Esophagus muscularis mucosa (tissue), 4 donors: ENCODE measurements at regions not wholly inside any gene's neighbourhood (a gene's known extent, or its start where the extent isn't known, plus 50 kb on each side); places are given as distances from the start of the nearest gene placed in this dataset.
"Not testable (repeated sequence)": the region's sequence is repeated elsewhere in the genome, so short reads cannot be mapped to it uniquely, and the experiment has no call there.

ENCODE experiments used
- DNase-seq: peaks from one replicate; pipeline ENCODE4 v3.0.0-alpha.2; 2017; ENCODE audit errors: extremely low spot score
- H3K27ac ChIP-seq, 4 donors: fragments of 200-600 bp; sonication (generic); replicated peaks in 1 of 4; 1 replicate in 3 of 4; 2 replicates in 1 of 4; pipeline ENCODE4 v1.5.1; 2016 to 2019; ENCODE audit warnings: mild to moderate bottlenecking in 1 of 4
- H3K27me3 ChIP-seq, 4 donors: fragments of 200-600 bp; sonication (generic); one replicate each; pipeline versions ENCODE4 v1.5.1 to v1.6.0; 2016 to 2019
- H3K36me3 ChIP-seq, 4 donors: fragments of 200-600 bp; sonication (generic); one replicate each; pipeline ENCODE4 v1.5.1; 2016 to 2019
- H3K4me1 ChIP-seq, 4 donors: fragments of 200-600 bp; sonication (generic); one replicate each; pipeline ENCODE4 v1.5.1; 2016 to 2019
- H3K4me3 ChIP-seq, 4 donors: fragments of 200-600 bp; sonication (generic); 1 replicate in 2 of 4; 2 replicates in 2 of 4; pipeline ENCODE4 v1.5.1; 2016 to 2019; ENCODE audit warnings: mild to moderate bottlenecking in 4 of 4, moderate library complexity in 1 of 4
- H3K9me3 ChIP-seq, 4 donors: fragments of 200-600 bp; sonication (generic); 1 replicate in 3 of 4; 2 replicates in 1 of 4; pipeline ENCODE4 v1.5.1; 2016 to 2019
- CTCF ChIP-seq, 3 experiments: fragments of 200-600 bp in 2 of 3; fragments of 450-650 bp in 1 of 3; sonication (generic) in 2 of 3; IDR thresholded peaks; one replicate each; pipeline ENCODE4 v1.5.1; 2017 to 2019; ENCODE audit warnings: antibody characterized with exemption in 3 of 3, mild to moderate bottlenecking in 2 of 3, moderate library complexity in 1 of 3
- EP300 ChIP-seq: sonication (generic); formaldehyde crosslinking; IDR thresholded peaks from one replicate; pipeline ENCODE4 v1.6.1; 2017; ENCODE audit warnings: antibody characterized with exemption
- POLR2A ChIP-seq: fragments of 450-650 bp; IDR thresholded peaks from one replicate; pipeline ENCODE4 v1.6.1; 2017; ENCODE audit warnings: antibody characterized with exemption, moderate library complexity, mild to moderate bottlenecking, low read depth
- POLR2AphosphoS5 ChIP-seq, 2 donors: sonication (generic); formaldehyde crosslinking; IDR thresholded peaks; one replicate each; pipeline ENCODE4 v1.6.1; 2017; ENCODE audit warnings: antibody characterized with exemption in 2 of 2
- WGBS: methylation state at CpG from one replicate; pipeline ENCODE4 v1.1.5; 2018; 5-methylcytosine and 5-hydroxymethylcytosine counted together
- intact Hi-C: fragments of 100-400 bp; cut with DNase I; formaldehyde crosslinking; loops from one replicate; pipeline ENCODE4 v1.15.1; 2023

- H3K4me3 ChIP-seq: no peak overlapping the region
- TF ChIP-seq POLR2A: no peak
- no peak for TF ChIP-seq CTCF (IDR thresholded peaks at IDR 0.05)
- TF ChIP-seq POLR2AphosphoS5 (IDR thresholded peaks at IDR 0.05): no peak
- TF ChIP-seq EP300: no peak
- no peaks in the 10 kb centered on the region for H3K9me3 ChIP-seq
- no peaks in the 10 kb centered on the region for H3K27me3 ChIP-seq
- peaks cover 0 to 10% (median 3%) of the 10 kb centered on the region in 4 donors for H3K4me1 ChIP-seq
- no peak overlapping the region for H3K27ac ChIP-seq
- WGBS: 54% methylated on average over 4 of the region's 4 CpGs
- no peak for DNase-seq
- no peaks in the 10 kb centered on the region for H3K36me3 ChIP-seq
- intact Hi-C loops: no loop called here
Observed at GRCh38 chr6:92682516-92683398, 736.6 kb downstream of the EPHA7 start.

GRCh38 chr6:92681401-92681800 is 738.0 kb downstream of the EPHA7 start:
- no peak for TF ChIP-seq CTCF (IDR thresholded peaks at IDR 0.05)
- no peak for TF ChIP-seq POLR2A
- no peak for TF ChIP-seq POLR2AphosphoS5 (IDR thresholded peaks at IDR 0.05)
- no peak for TF ChIP-seq EP300
- WGBS: 92% methylated on average over 1 of the region's 1 CpG
- intact Hi-C loops: no loop called here
- H3K4me3 ChIP-seq: no peak overlapping the region
- no peak overlapping the region for H3K27ac ChIP-seq
- no peak for DNase-seq
- peaks cover 0 to 10% (median 3%) of the 10 kb centered on the region in 4 donors for H3K4me1 ChIP-seq
- no peaks in the 10 kb centered on the region for H3K36me3 ChIP-seq
- no peaks in the 10 kb centered on the region for H3K27me3 ChIP-seq
- no peaks in the 10 kb centered on the region for H3K9me3 ChIP-seq

GRCh38 chr6:92671462-92671861 is 747.9 kb downstream of the EPHA7 start:
- H3K9me3 ChIP-seq, H3K36me3 ChIP-seq, H3K4me1 ChIP-seq, DNase-seq, H3K27me3 ChIP-seq, intact Hi-C loops, H3K4me3 ChIP-seq, H3K27ac ChIP-seq: not testable (repeated sequence)

- Histone ChIP-seq H3K4me1 (no peaks in the 10 kb centered on the region), H3K4me3 (no peak overlapping the region), H3K27me3 (no peaks in the 10 kb centered on the region), H3K27ac (no peak overlapping the region), H3K36me3 (no peaks in the 10 kb centered on the region), H3K9me3 (no peaks in the 10 kb centered on the region)
- intact Hi-C loops: no loop called here
- 25% methylated on average over 5 of the region's 5 CpGs for WGBS
- no peak for TF ChIP-seq EP300
- TF ChIP-seq POLR2AphosphoS5 (IDR thresholded peaks at IDR 0.05): no peak
- TF ChIP-seq CTCF (IDR thresholded peaks at IDR 0.05): no peak
- no peak for TF ChIP-seq POLR2A
- no peak for DNase-seq
Observed at GRCh38 chr6:92667843-92668242, 751.5 kb downstream of the EPHA7 start.

GRCh38 chr6:92648364-92649086 is 770.8 kb downstream of the EPHA7 start:
- Histone ChIP-seq H3K36me3 (no peaks in the 10 kb centered on the region), H3K27ac (no peak overlapping the region), H3K4me1 (no peaks in the 10 kb centered on the region), H3K27me3 (no peaks in the 10 kb centered on the region), H3K4me3 (no peak overlapping the region), H3K9me3 (peaks cover 0 to 6% (median 4%) of the 10 kb centered on the region in 4 donors)
- no peak for TF ChIP-seq EP300
- TF ChIP-seq POLR2A: no peak
- TF ChIP-seq POLR2AphosphoS5 (IDR thresholded peaks at IDR 0.05): no peak
- intact Hi-C loops: no loop called here
- DNase-seq: no peak
- WGBS: 67% methylated on average over 5 of the region's 5 CpGs
